G401 (cell line): ENCODE measurements at regions not wholly inside any gene's neighbourhood (a gene's known extent, or its start where the extent isn't known, plus 50 kb on each side); places are given as distances from the start of the nearest gene placed in this dataset.

Experiments used
- DNase-seq: peaks from one replicate; pipeline ENCODE4 v3.0.0-alpha.2; 2015; ENCODE audit warnings: low spot score
- in situ Hi-C: cut with HindIII; loops from 2 replicates; pipeline ENCODE4 v1.10.0; 2016; ENCODE audit warnings: low sequenced_read_pairs, mixed read lengths

DNA sequence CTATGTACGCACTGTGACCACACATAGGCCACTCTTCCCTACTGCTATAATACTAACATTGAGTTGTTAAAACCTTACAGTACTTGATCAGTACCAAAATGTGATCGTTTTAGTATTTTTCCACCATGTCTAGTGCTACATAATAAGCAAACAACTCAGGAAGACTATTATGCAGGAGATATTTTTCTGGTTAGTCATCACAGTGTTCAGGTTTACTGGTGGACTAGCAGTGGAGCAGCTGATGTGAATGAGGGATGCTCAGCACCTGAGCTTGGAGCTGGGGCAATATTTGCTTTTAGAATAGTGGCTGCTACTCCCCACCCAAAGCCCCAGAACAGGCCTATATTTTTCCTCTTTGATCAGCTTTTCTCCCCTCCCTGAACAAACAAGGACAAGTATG is 513.1 kb downstream of the KCNH5 start:
- DNase-seq, result no peak
- in situ Hi-C loops, result no loop called here

DNA sequence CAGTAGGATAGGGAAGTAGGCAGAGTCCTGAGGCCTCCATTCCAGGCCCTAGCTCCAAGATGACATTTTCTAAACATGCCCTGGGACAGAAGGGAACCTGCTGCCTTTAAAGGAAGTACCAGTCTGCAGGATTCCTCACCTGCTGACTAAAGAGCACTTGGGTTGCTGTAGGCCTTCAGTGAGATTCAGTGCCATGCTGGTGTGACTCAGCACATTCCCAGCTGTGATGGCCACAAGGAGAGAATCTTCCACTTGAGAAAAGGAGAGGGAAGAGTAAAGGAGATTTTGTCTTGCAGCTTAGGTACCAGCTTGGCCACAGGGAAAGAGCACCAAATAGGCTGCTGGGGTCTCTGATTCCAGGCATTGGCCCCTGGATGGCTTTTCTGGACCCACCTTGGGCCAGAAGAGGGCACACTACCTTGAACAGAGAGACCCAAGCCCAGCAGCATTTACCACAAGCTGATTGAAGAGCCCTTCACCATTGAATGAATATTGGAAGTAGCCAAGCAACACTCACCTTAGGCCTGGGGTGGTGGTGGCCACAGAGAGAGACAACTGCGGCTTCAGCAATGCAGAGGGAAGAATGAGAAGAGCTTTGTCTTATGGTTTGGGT is 498.3 kb downstream of the KCNH5 start:
- in situ Hi-C loops, result no loop called here
- DNase-seq, result no peak

DNA sequence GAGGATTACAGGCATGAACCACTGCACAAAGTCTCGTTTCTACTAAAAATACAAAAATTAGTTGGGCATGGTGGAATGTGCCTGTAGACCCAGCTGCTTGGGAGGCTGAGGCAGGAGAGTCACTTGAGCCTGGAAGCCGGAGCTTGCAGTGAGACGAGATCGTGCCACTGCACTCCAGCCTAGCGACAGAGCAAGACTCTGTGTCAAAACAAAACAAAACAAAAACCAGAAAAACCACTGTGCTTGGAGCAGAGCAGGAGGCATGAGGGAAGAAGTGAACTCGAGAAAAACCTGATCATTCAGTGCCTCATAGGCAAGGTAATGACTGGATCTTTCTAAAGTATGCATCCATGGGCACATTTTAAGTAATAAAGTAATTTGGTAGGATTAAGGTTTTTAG is 487.8 kb downstream of the KCNH5 start:
- in situ Hi-C loops, result no loop called here
- DNase-seq, result no peak

DNA sequence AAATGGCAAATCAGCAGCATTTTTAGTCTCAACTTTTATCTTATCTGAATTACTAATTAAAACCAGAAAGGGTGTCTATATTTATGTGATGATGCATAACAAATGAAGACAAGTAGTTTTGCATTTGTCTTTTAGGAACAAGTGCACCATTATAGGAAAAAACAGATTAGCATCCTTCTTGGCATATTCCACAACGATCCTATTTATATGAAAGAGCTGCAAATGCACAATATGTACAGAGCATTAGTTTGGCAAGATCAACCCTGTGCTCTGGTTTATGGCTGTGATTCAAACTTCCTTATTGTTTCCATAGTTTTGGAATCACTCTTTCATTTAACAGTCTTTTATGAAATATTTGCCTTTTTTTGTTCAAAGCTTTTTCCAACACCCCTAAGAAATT is 486.8 kb downstream of the KCNH5 start:
- in situ Hi-C loops, result no loop called here
- no peak for DNase-seq

DNA sequence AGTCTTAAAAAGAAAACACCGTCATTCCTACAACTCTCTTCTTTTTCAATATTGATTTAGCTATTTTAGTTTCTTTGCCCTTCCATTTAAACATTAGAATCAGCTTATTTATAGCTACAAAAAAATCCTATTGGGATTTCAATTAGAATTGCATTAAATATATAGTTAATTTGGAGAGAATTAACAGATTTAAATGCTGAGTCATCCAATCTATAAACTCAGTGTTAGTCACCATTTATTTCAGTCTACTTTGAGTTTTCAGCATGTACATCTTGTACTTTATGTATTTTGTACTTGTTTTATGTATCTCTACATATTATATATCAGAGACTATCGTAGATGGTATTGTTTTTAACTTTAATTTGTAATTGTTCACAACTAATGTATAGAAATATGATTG is 460.0 kb downstream of the KCNH5 start:
- no peak for DNase-seq
- in situ Hi-C loops, result no loop called here

DNA sequence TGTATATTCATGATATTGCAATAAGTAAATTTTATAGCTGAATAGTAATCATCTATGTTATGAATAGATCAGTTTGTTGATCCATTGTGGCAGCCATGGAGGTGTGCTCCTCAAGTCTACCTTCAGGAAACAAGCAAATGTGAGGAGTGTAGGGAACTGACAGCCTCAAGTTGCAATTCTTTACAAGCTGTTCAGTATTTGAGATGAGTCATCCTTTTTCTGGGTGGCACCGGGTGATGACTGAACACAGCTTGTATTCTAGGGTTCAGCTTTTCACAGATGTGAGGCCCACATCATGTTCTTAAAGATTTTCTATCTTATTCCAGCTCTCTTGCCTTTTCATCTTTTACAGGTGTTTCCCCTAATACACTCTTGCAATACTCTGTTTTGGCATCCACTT is 452.4 kb downstream of the KCNH5 start:
- in situ Hi-C loops, result no loop called here
- DNase-seq, result no peak

DNA sequence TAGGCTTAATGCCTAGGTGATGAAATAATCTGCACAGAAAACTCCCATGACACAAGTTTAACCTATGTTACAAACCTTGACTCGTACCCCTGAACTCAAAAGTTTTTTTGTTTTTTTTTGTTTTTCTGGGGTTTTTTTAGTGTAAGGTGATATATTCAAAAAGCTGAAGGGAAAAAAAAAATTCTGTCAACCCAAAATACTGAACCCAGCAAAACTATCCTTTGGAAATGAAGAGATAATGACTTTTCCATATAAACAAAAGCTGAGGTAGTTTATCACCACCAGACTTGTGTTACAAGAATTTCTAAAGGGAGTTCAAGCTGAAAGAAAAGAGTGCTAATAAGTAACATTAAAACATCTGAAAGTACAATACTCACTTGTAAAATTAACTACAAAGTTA is 448.1 kb downstream of the KCNH5 start:
- in situ Hi-C loops, result no loop called here
- DNase-seq, result no peak

DNA sequence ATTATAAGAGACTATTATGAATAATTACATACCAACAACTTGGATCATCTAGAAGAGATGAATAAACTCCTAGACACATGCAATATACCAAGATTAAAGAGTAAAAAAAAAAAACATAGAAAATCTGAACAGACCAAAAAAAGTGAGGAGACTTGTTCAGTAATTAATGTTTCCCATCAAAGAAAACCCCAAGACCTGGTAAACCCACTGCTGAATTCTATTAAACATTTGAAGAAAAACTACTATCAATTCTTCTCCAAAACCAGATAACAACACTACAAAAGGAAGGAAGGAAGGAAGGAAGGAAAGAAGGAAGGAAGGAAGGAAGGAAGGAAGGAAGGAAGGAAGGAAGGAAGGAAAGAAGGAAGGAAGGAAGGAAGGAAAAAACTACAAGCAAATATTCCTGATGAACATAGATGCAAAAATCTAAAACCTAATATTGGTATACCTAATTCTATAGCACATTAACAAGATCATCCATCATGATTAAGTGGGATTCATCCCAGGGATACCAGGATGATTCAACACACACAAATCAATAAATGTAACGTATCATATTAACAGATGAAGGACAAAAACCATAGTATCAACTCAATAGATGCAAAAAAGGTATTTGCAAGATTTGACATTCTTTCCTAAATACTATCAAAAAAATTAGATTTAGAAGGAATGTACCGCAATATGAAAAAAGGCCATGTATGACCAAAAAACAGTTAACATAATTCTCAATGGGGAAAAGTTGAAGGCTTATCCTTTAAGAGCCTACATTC is 445.5 kb downstream of the KCNH5 start:
- in situ Hi-C loops, result no loop called here
- DNase-seq, result no peak

DNA sequence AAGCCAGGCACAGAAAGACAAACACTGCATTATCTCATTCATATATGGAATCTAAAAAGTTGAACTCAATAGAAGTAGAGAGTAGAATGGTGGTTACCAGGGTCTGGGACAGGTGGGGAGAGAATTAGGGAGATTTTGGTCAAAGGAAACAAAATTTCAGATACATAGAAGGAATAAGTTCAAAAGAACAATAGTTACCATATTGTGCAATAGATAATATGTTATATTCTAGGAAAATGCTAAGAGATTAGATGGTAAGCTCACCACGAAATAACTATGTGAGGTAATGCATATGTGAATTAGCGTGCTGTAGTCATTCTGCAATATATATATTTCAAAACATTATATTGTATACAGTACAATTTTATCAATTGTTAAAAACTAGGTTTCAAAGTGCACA is 442.5 kb downstream of the KCNH5 start:
- in situ Hi-C loops, result no loop called here
- no peak for DNase-seq

DNA sequence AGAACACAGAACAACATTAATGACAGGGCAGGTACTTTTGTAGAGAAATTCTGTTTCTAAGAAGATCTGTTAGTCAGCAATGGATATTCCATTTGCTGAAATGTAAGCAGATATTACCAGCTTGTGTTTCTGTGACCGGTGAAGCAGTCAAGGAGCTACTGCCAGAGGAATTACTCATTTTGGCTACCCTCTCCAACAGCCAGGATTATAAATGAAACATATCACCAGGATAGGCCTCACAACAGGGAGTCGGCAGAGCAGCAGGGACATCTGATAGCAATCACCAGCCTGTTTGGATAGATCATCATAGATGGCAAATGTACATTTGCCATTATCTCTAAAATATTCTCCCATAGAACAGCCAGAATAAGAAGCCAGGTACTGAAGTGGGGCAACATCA is 440.7 kb downstream of the KCNH5 start:
- in situ Hi-C loops, result no loop called here
- DNase-seq, result no peak

DNA sequence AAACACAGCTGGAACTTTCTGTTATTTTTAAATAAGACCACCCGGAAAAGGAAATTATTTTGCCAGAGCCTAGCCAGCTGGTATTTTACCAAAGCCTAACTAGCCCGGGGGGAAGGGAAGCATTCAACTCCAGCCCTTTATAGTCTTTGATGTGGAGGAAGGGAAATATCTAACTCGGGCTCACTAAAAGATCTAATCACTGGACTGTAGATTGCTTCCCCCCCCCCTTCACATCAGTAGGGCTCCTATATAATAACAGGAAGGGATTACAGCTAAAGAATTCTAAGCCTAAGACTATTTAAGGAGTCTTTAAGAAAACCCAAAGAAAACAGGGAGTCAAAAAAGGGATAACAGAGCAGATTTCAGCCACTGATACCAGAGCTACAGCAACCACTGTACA is 431.1 kb downstream of the KCNH5 start:
- in situ Hi-C loops, result no loop called here
- DNase-seq, result no peak

DNA sequence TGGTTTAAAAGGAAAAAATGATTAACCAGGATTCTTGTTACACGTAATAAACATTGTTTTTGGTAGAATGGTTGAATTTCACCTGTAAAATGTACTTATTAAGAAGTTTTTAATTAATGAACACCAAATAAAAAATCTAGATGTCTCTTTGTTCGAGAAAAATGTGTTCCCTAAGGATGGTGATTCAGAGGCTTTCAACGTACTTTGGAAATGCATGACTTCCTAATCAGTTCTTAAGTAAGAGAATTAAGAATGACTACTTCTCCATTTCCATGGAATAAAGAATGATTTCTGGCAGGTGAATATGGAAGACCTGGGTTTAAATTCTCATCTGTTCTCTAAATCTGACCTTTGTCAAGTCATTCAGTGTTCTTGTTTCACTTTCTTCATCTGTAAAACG is 428.6 kb downstream of the KCNH5 start:
- in situ Hi-C loops, result no loop called here

DNA sequence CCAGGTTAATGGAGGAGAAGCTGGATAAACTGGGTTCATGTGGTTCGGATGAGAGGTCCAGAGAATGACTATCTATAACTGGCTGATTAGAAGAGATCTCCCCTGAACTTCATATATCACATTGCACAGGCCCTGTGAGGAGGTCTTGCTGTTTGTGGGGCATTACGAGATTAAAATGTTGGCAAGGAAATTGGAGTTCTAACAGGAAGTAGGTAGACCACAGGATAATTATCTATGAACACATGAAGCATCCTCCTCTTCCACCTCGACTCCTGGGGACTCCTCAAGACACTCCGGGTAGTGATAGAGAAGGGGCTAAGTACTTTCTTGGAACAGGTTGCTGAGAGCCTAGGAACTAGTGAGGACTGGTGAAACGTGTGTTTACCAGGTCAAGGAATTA is 418.8 kb downstream of the KCNH5 start:
- no peak for DNase-seq
- in situ Hi-C loops, result no loop called here

More for the DNA sequence above, 428.6 kb downstream of the KCNH5 start:
- DNase-seq, result no peak

DNA sequence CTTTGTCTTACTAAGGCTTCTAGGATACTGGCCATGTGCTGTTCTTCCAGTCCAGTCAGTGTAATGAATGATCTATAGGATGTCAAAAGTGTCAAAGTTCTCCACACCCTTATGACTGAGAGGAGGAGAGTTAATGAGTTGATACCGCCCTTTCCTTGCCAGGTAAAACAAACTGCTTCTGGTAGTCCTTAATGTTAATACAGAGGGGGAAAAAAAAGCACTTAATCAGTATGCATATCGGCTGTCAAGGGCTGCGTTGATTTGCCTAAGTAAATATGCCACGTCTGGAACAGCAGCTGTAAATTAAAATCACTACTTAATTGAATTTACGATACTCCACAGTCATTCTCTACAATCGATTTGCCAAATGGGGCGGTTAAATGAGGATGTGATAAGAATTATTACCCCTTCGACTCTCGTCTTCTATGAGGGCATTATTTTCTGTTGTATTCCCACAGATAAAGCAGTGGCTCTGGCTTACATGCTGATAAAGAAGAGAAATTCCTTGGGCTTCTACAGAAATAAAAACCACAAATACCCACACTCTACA is 416.0 kb downstream of the KCNH5 start:
- in situ Hi-C loops, result no loop called here
- DNase-seq, result no peak

DNA sequence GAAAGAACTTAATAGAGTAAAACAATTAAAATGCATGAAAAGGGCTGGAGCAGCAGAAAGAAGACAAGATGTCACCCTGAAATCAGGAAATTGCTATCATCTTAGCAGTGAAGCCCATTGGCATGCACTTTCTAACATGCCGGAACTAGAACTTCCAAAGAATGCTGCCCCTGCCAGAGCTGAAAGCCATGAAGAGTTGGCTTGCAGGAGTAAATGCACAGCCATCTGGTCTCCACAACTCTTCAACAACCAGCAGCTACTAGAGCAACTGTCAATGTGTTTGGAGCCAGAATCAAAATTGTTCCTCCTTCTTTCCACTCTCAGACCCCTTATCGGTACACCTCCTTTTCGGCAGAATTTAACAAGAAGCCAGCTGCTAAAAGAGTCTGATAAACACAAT is 414.1 kb downstream of the KCNH5 start:
- DNase-seq, result no peak

DNA sequence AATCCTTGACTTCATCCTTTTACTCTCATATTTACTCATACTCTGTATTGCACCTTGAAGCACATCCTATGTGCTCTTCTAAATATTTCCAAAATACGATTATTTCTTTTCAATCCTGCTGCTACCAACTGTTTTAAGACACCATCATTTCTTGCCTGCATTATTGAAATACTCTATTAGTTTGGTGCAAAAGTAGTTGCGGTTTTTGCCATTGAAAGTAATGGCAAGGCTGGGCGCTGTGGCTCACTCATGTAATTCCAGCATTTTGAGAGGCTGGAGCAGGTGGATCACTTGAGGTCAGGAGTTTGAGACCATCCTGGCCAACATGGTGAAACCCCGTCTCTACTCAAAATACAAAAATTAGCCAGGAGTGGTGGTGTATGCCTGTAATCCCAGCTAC is 412.5 kb downstream of the KCNH5 start:
- in situ Hi-C loops, result no loop called here
- DNase-seq, result no peak

More for the DNA sequence above, 414.1 kb downstream of the KCNH5 start:
- in situ Hi-C loops, result no loop called here

DNA sequence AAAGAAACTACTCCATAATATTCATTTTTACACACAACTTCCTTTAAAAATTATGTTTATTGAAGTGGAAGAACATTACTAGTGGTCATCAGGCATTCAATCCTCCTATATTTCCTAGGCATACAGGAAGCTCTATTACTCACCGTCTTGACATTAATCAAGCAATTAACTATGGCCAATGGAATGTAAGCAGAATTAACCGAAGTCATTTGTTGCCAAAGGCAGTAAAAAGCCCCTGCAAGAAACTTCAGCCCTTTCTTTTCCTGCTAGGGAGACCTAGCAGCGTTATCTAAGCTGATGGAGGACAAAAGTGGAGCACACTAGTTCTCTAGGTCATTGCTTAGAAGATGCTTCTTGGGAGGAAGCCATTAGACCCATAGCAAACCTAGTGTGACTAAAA is 399.6 kb downstream of the KCNH5 start:
- in situ Hi-C loops, result no loop called here
- no peak for DNase-seq
